NCI-H345 (cell line): ENCODE measurements at regions not wholly inside any gene's neighbourhood (a gene's known extent, or its start where the extent isn't known, plus 50 kb on each side); places are given as distances from the start of the nearest gene placed in this dataset.
"Not testable (repeated sequence)": the region's sequence is repeated elsewhere in the genome, so short reads cannot be mapped to it uniquely, and the experiment has no call there.

Source experiments
- DNase-seq: peaks from one replicate; lab custom pipeline; 2025; lab: John Stamatoyannopoulos, UW

- no peak for DNase-seq
These were observed 342.1 kb downstream of the TAF11L14 start for GRCh38 chr5:17976404-17976803.

DNA sequence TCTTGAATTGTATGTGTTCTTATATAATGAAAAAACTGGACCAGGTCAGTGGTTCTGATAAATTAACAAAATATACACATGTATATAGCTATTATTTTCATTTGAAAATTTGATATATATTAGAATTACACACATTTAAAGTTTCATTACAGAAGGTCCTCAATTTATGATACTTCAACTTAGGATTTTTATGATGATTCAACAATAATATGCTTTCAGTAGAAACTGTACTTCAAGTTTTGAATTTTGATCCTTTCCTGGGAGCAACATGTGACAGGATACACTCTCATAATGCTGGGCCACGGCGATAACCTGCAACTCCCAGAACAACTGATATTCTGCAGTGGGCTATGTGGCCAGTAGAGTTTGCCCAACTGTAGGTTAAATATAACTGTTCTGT lies 344.7 kb downstream of the TAF11L14 start:
- no peak for DNase-seq

DNA sequence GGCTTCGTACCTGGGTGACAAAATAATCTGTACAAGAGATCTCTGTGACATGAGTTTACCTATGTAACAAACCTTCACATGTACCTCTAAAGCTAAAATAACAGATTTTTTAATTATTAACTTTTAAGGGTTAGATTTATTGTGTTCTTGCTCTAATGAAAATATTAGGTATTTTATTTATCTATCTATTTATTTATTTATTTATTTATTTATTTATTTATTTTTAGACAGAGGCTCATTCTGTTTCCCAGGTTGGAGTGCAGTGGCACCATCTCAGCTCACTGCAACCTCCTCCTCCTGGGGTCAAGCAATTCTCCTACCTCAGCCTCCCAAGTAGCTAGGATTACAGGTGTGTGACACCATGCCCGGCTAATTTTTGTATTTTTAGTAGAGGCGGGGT lies 348.4 kb downstream of the TAF11L14 start:
- DNase-seq: not testable (repeated sequence)

DNA sequence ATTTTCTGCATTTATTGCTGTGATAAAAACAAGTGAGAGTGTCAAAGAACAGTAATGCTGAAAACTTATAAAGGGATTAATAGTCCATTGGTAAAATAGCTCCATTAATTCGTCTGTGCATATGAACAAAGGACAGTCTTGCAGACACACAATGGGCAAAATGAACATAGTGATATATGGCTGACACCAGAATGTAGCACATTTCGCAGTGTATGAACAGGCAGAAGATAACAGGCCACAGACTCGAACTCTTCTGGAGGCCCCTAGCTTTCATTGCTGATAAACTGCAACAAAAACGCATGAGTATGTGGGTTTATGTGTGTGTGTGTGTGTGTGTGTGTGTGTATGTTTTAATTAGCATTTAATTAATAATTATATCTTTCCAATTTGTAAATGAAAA lies 354.8 kb downstream of the TAF11L14 start:
- peak; percentile 7 for DNase-seq

- peak; percentile 51 for DNase-seq
These were observed 355.6 kb downstream of the TAF11L14 start for GRCh38 chr5:17989567-17990563.

DNA sequence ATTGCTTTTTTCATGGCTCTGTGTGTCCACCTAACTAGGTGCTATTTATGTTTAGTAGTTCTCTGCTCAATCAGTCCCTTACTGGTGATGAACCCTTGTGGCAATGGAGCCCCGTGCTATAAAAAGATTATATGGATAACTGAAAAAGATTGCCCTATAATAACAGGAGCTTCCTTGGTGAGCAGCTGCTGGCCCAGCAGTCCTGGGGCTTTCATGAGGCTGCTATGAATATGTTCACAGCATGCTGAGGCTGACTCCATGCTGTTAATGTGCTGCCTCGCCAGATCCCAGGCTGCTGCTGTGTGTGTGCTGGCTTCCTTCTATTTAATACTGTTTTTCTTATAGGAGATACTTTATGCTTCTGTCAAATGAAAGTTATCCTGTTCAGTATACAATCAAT lies 357.5 kb downstream of the TAF11L14 start:
- peak; percentile 84 for DNase-seq

DNA sequence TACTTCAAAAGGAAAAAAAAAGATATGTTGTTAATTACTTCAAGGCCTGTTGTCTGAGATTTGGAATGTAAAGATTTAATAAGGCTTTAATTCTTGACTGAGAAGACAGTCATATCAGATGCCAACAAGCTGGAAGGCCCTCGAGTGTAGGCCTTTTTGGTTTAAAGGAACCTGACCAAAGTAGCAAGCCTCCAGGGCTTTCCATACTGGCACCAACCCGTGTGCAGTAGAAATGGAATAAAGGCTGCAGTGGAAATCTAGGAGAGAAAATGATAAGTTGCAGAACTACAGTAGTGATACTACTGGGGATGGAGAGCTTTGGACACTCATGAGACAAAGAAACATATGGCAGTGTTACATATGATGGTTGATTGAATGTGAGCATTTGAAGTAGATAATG lies 358.0 kb downstream of the TAF11L14 start:
- no peak for DNase-seq

DNA sequence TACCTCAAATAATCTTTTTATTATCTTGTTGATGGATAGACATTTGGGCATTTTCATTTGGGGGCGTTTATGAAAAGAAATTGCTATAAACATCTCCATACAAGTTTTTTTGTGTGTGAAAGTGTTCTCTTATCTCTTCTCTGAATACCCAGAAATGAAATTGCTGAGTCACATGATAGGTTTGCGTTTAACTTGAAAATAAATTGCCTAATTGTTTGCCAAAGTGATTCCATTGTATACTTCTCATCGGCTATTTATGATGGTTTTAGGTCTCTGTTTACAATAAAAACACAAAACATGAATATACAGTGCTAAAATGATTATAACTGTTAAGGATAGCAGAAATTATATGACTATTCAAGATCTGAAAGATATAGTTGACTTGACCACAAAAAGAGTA lies 361.7 kb downstream of the TAF11L14 start:
- no peak for DNase-seq

GRCh38 chr5:17999858-18000257 lies 365.6 kb downstream of the TAF11L14 start:
- DNase-seq: no peak

- no peak for DNase-seq
These were observed 366.5 kb downstream of the TAF11L14 start for GRCh38 chr5:18000744-18001143.

DNA sequence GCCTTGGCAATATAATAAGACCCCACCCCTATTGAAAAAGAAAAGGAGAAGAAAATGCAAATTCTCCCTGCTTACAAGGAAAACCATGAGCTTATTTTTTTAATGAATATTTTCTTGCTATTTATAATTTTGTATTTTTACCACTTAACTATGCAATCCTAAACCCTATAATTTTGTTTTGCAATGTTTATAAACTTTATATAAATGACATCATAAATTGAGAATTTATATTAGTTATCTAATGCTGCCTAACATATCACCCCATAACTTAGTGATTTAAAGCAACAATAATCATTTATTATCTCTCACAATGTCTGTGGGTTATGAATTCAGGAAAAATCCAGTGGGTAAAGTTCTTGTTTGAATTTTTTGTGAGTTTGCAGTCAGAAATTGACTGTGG lies 369.1 kb downstream of the TAF11L14 start:
- DNase-seq: no peak

- no peak for DNase-seq
These were observed 369.5 kb downstream of the TAF11L14 start for GRCh38 chr5:18003784-18004183.

DNA sequence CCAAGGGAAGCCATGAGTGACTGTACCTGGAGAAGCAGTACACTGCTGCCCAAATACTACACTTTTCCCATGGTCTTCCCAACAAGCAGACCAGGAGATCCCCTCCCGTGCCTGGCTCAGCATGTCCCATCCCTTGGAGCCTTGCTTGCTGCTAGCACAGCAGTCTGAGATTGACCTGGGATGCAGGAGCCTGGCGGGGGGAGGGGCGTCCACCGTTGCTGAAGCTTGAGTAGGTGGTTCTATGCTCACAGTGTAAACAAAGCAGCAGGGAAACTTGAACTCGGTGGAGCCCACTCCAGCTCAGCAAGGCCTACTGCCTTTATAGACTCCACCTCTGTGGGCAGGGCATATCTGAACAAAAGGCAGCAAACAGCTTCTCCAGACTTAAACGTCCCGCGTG lies 372.0 kb downstream of the TAF11L14 start:
- DNase-seq: not testable (repeated sequence)

DNA sequence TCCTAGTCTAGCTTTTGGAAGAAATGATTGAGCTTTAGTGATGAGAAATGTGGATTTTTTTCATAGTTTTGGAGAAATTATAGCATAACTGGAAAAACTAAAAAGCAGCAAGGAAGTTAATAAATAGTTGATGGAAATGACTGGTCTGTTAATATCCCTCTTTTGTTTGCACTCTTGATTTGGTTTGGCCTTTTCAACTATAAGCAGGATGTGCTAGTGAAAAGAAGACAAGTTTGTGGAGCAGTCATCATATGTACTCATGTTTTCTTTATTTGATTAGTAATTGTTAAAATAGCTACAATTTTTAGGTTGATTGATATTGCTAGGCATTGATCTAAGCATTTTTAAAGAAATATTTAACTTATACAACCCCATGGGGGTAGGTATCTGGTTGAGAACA lies 374.7 kb downstream of the TAF11L14 start:
- DNase-seq: no peak

DNA sequence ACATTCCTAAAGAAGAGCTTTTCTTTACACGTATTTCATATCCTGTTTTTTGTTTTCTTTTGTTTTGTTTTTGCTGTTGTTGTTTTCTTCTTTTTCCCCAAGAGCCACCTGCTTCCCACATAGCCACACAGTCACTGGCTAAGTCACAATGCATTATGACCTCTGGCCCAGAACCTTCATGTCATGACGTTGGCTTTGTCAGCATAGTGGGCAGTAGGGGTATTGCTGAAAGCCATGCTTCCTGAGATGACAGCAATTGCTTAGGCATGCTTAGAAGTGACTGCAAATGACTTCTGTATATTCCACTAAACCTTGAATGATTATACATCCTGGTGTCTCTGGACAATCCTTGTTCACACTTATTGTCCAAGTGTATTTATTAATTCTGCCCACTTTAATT lies 375.8 kb downstream of the TAF11L14 start:
- DNase-seq: no peak

DNA sequence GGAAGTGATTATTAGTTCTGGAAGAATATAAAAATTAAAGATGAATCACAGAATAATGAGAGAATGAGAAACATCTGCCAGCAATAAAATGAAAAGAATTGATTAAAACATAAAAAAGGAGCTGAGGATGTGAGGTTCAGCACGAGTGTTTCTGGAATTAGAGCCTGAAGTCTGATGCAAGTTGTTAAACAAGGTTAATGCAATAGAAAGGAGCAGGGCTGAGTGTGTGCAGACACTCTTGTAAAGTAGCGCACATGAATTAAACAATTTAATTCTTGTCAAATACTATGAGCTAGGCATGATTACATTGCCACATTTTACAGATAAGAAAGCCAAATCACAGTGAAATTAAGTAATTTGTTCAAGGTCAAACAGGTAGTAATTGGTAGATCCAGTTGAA lies 384.2 kb downstream of the TAF11L14 start:
- no peak for DNase-seq

DNA sequence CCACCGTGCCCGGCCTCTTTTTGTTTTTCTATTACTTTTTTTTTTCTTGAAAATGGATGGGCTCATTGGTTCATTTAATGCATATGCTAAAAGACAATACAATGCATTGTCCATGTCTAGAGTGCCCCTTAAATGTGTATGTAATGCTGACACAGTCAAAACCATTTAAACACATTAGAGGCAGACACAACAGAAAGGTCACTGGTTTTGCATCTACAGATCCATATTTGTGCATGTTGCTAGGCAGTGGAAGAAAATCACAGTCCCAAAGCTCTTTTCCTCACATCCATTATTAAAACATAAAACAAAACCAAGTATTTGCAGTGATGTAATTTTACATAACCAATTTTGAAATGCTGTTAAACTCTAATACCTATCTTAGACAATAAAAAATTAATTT lies 389.0 kb downstream of the TAF11L14 start:
- DNase-seq: no peak

GRCh38 chr5:18023986-18024385 lies 389.7 kb downstream of the TAF11L14 start:
- DNase-seq: no peak

DNA sequence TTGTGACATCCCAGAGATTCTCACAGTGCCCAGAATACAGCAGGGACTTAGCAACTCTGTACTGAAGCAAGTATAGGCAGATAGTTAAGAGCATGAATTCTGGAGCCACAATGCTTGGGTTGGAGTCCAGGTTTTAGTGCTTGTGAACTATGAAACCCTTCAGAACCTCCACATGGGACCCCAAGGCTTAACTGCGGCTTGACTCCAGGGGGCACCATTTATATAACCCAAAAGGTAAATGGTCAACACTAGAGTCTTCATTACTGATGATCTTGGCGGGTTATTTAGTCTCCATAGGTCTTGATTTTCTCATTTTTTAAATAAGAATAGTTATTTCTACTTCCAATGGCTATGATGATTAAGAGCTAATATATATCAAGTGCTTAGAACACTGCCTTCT lies 390.3 kb downstream of the TAF11L14 start:
- no peak for DNase-seq

GRCh38 chr5:18027241-18027867 lies 393.1 kb downstream of the TAF11L14 start:
- DNase-seq: no peak

DNA sequence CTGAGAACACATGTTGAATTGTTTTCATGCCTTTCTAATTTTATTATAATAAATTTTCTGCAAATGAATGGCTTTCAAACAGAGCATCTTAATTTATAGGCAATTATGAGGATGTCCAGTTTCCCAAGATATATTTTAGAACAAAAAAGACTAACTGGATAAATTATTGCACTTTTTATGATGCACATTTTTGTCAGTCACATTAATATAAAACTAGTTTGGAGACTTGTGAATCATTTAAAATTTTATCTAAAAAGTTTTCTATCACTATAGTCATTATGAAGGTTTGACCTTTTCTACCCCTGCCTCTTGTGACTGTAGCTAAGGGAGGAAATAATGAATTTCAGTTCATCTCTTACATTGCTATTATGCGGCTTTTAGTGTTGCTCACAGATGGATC lies 393.8 kb downstream of the TAF11L14 start:
- DNase-seq: no peak

- no peak for DNase-seq
These were observed 398.5 kb downstream of the TAF11L14 start for GRCh38 chr5:18032744-18033143.

GRCh38 chr5:18036531-18036930 lies 402.3 kb downstream of the TAF11L14 start:
- no peak for DNase-seq
